ENCODE measurements at regions not wholly inside any gene's neighbourhood (a gene's known extent, or its start where the extent isn't known, plus 50 kb on each side); places are given as distances from the start of the nearest gene placed in this dataset.

DNA sequence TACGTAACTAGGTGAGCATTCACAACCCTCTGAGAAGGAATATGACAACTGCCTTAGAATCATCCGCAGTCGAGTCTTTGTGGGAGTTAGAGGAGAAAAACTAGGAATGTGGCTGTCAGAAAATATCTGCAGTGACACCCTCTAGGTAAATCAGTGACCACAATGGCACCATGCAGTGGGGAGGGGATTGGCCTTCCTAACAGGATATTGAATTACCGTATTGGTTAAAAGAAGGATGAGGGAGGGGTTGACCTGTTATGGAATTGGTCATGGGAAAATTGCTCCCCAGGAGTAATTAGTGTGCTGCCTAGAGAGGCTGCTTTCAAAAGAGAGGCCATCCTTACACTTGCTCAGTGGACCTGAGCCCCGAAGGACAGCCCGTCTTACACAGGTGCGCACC lies 205.6 kb upstream of the SOX1 start:
- in situ Hi-C loops (cut with HindIII; ENCODE audit: low sequenced_read_pairs): no loop called here

DNA sequence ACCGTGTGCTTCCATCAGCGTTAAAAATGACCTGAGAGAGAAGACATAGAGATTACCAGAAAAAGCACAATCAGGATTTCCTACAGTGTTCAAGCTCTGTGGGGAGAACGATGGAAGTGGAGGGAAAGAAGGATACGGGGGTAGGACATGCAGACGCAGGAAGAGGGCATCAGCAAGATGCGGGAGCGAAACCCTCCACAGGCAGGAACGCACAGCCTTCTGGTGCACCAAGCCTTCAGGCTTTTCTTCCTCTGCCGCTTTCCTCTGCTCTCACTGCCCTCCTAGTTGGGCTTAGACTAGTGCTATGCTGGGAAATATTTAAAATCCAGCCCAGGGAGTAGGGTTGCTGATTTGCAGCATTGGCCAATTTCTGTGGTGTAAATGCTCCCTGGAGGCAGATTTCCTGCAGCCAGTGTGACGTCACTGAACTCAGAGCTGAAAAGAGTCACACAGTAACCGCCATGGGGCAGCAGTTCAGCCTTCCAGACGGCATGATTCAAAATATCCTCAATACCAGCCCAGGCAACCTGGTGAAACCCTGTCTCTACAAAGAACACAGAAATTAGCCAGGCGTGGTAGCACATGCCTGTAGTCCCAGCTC lies 205.1 kb upstream of the SOX1 start:
- H3K4me3 ChIP-seq (ENCODE audit: low read depth, low read length): no peak overlapping the region
- no peak for TF ChIP-seq CTCF (IDR thresholded peaks at IDR 0.05; ENCODE audit: low read depth, low read length, missing control alignments)
- DNase-seq (ENCODE audit: low read depth): no peak
- in situ Hi-C loops (cut with HindIII; ENCODE audit: low sequenced_read_pairs): no loop called here

More for the DNA sequence above, 205.6 kb upstream of the SOX1 start:
- DNase-seq (ENCODE audit: low read depth): no peak
- TF ChIP-seq CTCF (IDR thresholded peaks at IDR 0.05; ENCODE audit: low read depth, low read length, missing control alignments): no peak
- no peak overlapping the region for H3K4me3 ChIP-seq (ENCODE audit: low read depth, low read length)

GRCh38 chr13:111862836-111863815 lies 203.8 kb upstream of the SOX1 start:
- no peak for TF ChIP-seq CTCF (IDR thresholded peaks at IDR 0.05; ENCODE audit: low read depth, low read length, missing control alignments)
- in situ Hi-C loops (cut with HindIII; ENCODE audit: low sequenced_read_pairs): no loop called here
- H3K4me3 ChIP-seq (ENCODE audit: low read depth, low read length): no peak overlapping the region
- no peak for DNase-seq (ENCODE audit: low read depth)

DNA sequence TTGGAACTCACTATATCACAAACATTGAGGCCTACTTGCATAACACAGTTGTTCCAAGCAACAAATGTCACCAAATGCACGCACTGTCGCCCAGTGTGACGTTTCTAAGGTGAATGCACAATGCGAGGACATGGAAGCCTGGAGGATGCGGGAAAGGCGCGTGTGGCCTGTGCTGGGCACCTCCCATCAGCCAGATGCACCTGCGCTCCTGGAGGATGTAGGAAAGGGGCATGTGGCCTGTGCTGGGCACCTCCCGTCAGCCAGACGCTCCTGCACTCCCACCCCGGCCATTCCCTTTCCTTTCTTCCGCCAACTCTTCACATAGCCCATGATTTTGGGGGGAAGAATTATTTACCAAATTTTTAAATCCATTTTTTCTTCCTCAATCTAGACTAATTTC lies 202.4 kb upstream of the SOX1 start:
- no peak for TF ChIP-seq CTCF (IDR thresholded peaks at IDR 0.05; ENCODE audit: low read depth, low read length, missing control alignments)

DNA sequence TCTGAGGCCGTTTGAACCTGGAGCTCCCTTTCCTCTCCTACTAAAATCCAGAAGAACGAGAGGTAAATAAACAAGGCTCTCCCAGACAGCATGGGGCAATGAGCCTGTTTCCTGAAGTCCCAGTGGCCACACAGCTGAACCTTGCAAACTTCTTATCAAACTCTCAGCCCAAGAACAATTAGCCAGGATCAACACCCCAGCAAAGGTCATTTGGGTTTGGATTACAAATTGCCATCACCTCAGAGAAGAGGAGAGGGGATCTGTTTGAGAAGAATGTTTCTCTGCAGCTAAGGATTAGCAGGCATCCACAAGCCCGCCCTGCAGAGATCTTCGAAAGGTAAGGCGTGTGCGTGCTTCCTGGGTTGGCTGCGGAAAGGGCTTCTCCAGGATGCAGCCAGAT lies 201.9 kb upstream of the SOX1 start:
- no peak for DNase-seq (ENCODE audit: low read depth)
- in situ Hi-C loops (cut with HindIII; ENCODE audit: low sequenced_read_pairs): no loop called here
- no peak overlapping the region for H3K4me3 ChIP-seq (ENCODE audit: low read depth, low read length)
- TF ChIP-seq CTCF (IDR thresholded peaks at IDR 0.05; ENCODE audit: low read depth, low read length, missing control alignments): no peak

More for the DNA sequence above, 202.4 kb upstream of the SOX1 start:
- H3K4me3 ChIP-seq (ENCODE audit: low read depth, low read length): no peak overlapping the region
- DNase-seq (ENCODE audit: low read depth): no peak
- in situ Hi-C loops (cut with HindIII; ENCODE audit: low sequenced_read_pairs): no loop called here

GRCh38 chr13:111865826-111866225 lies 201.1 kb upstream of the SOX1 start:
- H3K4me3 ChIP-seq (ENCODE audit: low read depth, low read length): no peak overlapping the region
- no peak for DNase-seq (ENCODE audit: low read depth)
- TF ChIP-seq CTCF (IDR thresholded peaks at IDR 0.05; ENCODE audit: low read depth, low read length, missing control alignments): no peak
- in situ Hi-C loops (cut with HindIII; ENCODE audit: low sequenced_read_pairs): no loop called here

Measured in astrocyte of the cerebellum (primary cell).